ENCODE measurements at regions not wholly inside any gene's neighbourhood (a gene's known extent, or its start where the extent isn't known, plus 50 kb on each side); places are given as distances from the start of the nearest gene placed in this dataset.

DNA sequence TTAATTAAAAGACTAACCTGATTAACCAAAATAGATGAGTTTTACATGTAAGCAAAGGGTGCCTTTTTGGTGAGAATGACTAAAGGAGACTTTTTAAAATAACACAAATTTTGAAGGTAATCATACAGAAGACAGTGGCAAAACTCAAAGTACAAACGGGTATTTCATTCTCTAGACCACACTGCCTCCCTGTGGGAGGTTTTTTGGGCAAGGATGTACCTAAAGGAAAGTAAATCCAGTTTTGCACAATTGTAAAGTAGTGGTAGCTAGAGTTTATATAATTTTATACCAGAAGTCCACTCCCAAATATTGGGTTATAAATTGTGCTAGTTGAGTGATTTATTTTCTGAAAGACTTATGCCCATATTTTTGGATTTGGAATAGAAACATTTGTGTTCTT, 201.0 kb downstream of the PAPSS1 start:
- no peaks in the 10 kb centered on the region for H3K9me3 ChIP-seq (ENCODE audit: control insufficient read depth, insufficient read depth, low read length)
- no peak overlapping the region for H3K56ac ChIP-seq (ENCODE audit: extremely low read depth, insufficient read depth, low read length)
- BruUV-seq (replicated peaks), result no TSS peak
- H2BK20ac ChIP-seq (ENCODE audit: low read depth, low read length), result no peak overlapping the region
- H3K36me3 ChIP-seq (ENCODE audit: control insufficient read depth, insufficient read depth, low read length), result no peaks in the 10 kb centered on the region
- no peak overlapping the region for H2AK5ac ChIP-seq (ENCODE audit: low read depth, low read length)
- H3K4me3 ChIP-seq (ENCODE audit: insufficient read depth, low read depth, low read length), result no peak overlapping the region
- no peaks in the 10 kb centered on the region for H3K4me1 ChIP-seq (ENCODE audit: control insufficient read depth, insufficient read depth, low read length)
- no peaks in the 10 kb centered on the region for H3K9me1 ChIP-seq (ENCODE audit: insufficient read depth, low read length)
- H3K27ac ChIP-seq (ENCODE audit: insufficient read depth, low read length), result no peak overlapping the region
- H2BK5ac ChIP-seq (ENCODE audit: low read depth, low read length, poor library complexity, severe bottlenecking), result no peak overlapping the region
- no peak overlapping the region for H3K9ac ChIP-seq (ENCODE audit: low read depth, low read length)
- H4K20me1 ChIP-seq (ENCODE audit: insufficient read depth, low read length), result no peaks in the 10 kb centered on the region
- intact Hi-C loops (cut with micrococcal nuclease), result loop anchor here (5.0 kb wide), 1 partner anchor 467 kb away; no protein-coding TSS in a partner anchor
- H2BK15ac ChIP-seq (ENCODE audit: low read depth, low read length), result no peak overlapping the region
- H2AK9ac ChIP-seq (replicated peaks; ENCODE audit: low read depth, low read length, poor library complexity), result no peak overlapping the region
- no peak overlapping the region for H3K18ac ChIP-seq (ENCODE audit: low read depth, low read length)
- WGBS, 2 experiments (ENCODE audit: extremely low coverage in 2 of 2, insufficient read length in 1 of 2), result no CpG with 5 or more reads among the region's 1 CpG
- H3K79me1 ChIP-seq (ENCODE audit: low read depth in 1 of 2, low read length in 2 of 2), result no peaks in the 10 kb centered on the region
- H3K4me2 ChIP-seq (ENCODE audit: low read depth, low read length), result no peak overlapping the region
- H2BK120ac ChIP-seq (ENCODE audit: low read depth, low read length), result no peak overlapping the region
- no peak overlapping the region for H4K5ac ChIP-seq (ENCODE audit: low read depth, low read length)
- H3K27me3 ChIP-seq (ENCODE audit: control insufficient read depth, insufficient read depth, low read length), result no peaks in the 10 kb centered on the region
- no peak overlapping the region for H3K4ac ChIP-seq (ENCODE audit: low read depth, low read length)
- ATAC-seq (ENCODE audit: low read depth) (no peak), DNase-seq (peak; percentile 5)
- H3K23ac ChIP-seq (ENCODE audit: low read depth, low read length), result no peak overlapping the region
- no peak overlapping the region for H3K14ac ChIP-seq (replicated peaks; ENCODE audit: low read depth, low read length)
- dilution Hi-C loops (cut with HindIII; ENCODE audit: low sequenced_read_pairs, unreplicated experiment), result no loop called here
- POLR2A ChIA-PET (ENCODE audit: unreplicated experiment), result no interaction called here
- CTCF ChIA-PET, result no interaction called here
- H4K91ac ChIP-seq (ENCODE audit: insufficient read depth, low read depth, low read length), result no peak overlapping the region
- no peak overlapping the region for H2AFZ ChIP-seq (replicated peaks; ENCODE audit: low read length, poor library complexity)
- in situ Hi-C loops (cut with MboI; ENCODE audit: low sequenced_read_pairs), result no loop called here
- TF ChIP-seq RAD21 (IDR thresholded peaks at IDR 0.05; ENCODE audit: low read length), result peak; percentile 39
- TF ChIP-seq MAZ (IDR thresholded peaks at IDR 0.05; ENCODE audit: borderline replicate concordance, low read depth, low read length), result no peak
- TF ChIP-seq SMC3 (IDR thresholded peaks at IDR 0.05; ENCODE audit: low read depth, low read length), result peak; percentile 23; the same call in 1 of the 2 replicates
- TF ChIP-seq, protein P1, sequence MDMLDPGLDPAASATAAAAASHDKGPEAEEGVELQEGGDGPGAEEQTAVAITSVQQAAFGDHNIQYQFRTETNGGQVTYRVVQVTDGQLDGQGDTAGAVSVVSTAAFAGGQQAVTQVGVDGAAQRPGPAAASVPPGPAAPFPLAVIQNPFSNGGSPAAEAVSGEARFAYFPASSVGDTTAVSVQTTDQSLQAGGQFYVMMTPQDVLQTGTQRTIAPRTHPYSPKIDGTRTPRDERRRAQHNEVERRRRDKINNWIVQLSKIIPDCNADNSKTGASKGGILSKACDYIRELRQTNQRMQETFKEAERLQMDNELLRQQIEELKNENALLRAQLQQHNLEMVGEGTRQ (IDR thresholded peaks at IDR 0.05; ENCODE audit: low read depth, low read length), result no peak
- no peak for TF ChIP-seq BHLHE40 (IDR thresholded peaks at IDR 0.05; ENCODE audit: low read depth, low read length)
- no peak for TF ChIP-seq MXI1 (IDR thresholded peaks at IDR 0.05; ENCODE audit: borderline replicate concordance, low read depth, low read length)
- no peak for TF ChIP-seq FOS (IDR thresholded peaks at IDR 0.05; ENCODE audit: low read depth, low read length)
- no peak for TF ChIP-seq CEBPB (IDR thresholded peaks at IDR 0.05; ENCODE audit: low read depth, low read length)
- TF ChIP-seq NFE2L2 (IDR thresholded peaks at IDR 0.05; ENCODE audit: low read depth, low read length), result no peak
- TF ChIP-seq RCOR1 (IDR thresholded peaks at IDR 0.05; ENCODE audit: insufficient replicate concordance, low read length), result no peak
- no peak for TF ChIP-seq MAFK (IDR thresholded peaks at IDR 0.05; ENCODE audit: low read depth, low read length)
- no peak for TF ChIP-seq CHD1 (IDR thresholded peaks at IDR 0.05; ENCODE audit: low read depth, low read length)
- TF ChIP-seq, protein P2, sequence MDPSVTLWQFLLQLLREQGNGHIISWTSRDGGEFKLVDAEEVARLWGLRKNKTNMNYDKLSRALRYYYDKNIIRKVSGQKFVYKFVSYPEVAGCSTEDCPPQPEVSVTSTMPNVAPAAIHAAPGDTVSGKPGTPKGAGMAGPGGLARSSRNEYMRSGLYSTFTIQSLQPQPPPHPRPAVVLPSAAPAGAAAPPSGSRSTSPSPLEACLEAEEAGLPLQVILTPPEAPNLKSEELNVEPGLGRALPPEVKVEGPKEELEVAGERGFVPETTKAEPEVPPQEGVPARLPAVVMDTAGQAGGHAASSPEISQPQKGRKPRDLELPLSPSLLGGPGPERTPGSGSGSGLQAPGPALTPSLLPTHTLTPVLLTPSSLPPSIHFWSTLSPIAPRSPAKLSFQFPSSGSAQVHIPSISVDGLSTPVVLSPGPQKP (IDR thresholded peaks at IDR 0.05; ENCODE audit: borderline replicate concordance, low read depth, low read length), result no peak
- no peak for TF ChIP-seq POLR2A (IDR thresholded peaks at IDR 0.05; ENCODE audit: low read depth, low read length)
- no peak for TF ChIP-seq RFX5 (IDR thresholded peaks at IDR 0.05; ENCODE audit: low read depth, low read length)
- TF ChIP-seq, protein P3, sequence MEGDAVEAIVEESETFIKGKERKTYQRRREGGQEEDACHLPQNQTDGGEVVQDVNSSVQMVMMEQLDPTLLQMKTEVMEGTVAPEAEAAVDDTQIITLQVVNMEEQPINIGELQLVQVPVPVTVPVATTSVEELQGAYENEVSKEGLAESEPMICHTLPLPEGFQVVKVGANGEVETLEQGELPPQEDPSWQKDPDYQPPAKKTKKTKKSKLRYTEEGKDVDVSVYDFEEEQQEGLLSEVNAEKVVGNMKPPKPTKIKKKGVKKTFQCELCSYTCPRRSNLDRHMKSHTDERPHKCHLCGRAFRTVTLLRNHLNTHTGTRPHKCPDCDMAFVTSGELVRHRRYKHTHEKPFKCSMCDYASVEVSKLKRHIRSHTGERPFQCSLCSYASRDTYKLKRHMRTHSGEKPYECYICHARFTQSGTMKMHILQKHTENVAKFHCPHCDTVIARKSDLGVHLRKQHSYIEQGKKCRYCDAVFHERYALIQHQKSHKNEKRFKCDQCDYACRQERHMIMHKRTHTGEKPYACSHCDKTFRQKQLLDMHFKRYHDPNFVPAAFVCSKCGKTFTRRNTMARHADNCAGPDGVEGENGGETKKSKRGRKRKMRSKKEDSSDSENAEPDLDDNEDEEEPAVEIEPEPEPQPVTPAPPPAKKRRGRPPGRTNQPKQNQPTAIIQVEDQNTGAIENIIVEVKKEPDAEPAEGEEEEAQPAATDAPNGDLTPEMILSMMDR (conservative IDR thresholded peaks at IDR 0.05; ENCODE audit: low read depth, low read length), result peak; percentile 42
- no peak overlapping the region for H4K8ac ChIP-seq (ENCODE audit: low read depth in 2 of 2, low read length in 2 of 2)
